ENCODE measurements at regions not wholly inside any gene's neighbourhood (a gene's known extent, or its start where the extent isn't known, plus 50 kb on each side); places are given as distances from the start of the nearest gene placed in this dataset.

GRCh38 chr11:25902476-25902875, 429.5 kb upstream of the ANO3 start:
- DNase-seq: no peak

- no peak for DNase-seq
These were observed 423.2 kb upstream of the ANO3 start for GRCh38 chr11:25908726-25909125.

- DNase-seq: peak; percentile 16
These were observed 421.8 kb upstream of the ANO3 start for GRCh38 chr11:25910086-25910485.

GRCh38 chr11:25920356-25920755, 411.6 kb upstream of the ANO3 start:
- no peak for DNase-seq

- no peak for DNase-seq
These were observed 407.3 kb upstream of the ANO3 start for GRCh38 chr11:25924586-25924985.

- DNase-seq: no peak
These were observed 406.6 kb upstream of the ANO3 start for GRCh38 chr11:25925359-25925758.

GRCh38 chr11:25927411-25927953, 404.4 kb upstream of the ANO3 start:
- no peak for DNase-seq

- no peak for DNase-seq
These were observed 403.9 kb upstream of the ANO3 start for GRCh38 chr11:25928076-25928475.

- DNase-seq: no peak
These were observed 393.0 kb upstream of the ANO3 start for GRCh38 chr11:25938952-25939351.

- no peak for DNase-seq
These were observed 392.2 kb upstream of the ANO3 start for GRCh38 chr11:25939691-25940090.

- no peak for DNase-seq
These were observed 390.6 kb upstream of the ANO3 start for GRCh38 chr11:25941353-25941752.

GRCh38 chr11:25943031-25943430, 388.9 kb upstream of the ANO3 start:
- DNase-seq: no peak

- DNase-seq: no peak
These were observed 387.9 kb upstream of the ANO3 start for GRCh38 chr11:25943777-25944661.

GRCh38 chr11:25949918-25950317, 382.0 kb upstream of the ANO3 start:
- DNase-seq: no peak

GRCh38 chr11:25953006-25953405, 378.9 kb upstream of the ANO3 start:
- DNase-seq: no peak

GRCh38 chr11:25958045-25958444, 373.9 kb upstream of the ANO3 start:
- no peak for DNase-seq

- DNase-seq: no peak
These were observed 370.4 kb upstream of the ANO3 start for GRCh38 chr11:25961539-25961938.

GRCh38 chr11:25970726-25971508, 361.0 kb upstream of the ANO3 start:
- no peak for DNase-seq

- DNase-seq: no peak
These were observed 351.8 kb upstream of the ANO3 start for GRCh38 chr11:25980091-25980490.

- no peak for DNase-seq
These were observed 349.9 kb upstream of the ANO3 start for GRCh38 chr11:25981998-25982397.

- no peak for DNase-seq
These were observed 348.6 kb upstream of the ANO3 start for GRCh38 chr11:25983280-25983679.

- no peak for DNase-seq
These were observed 343.8 kb upstream of the ANO3 start for GRCh38 chr11:25988178-25988577.

- DNase-seq: no peak
These were observed 341.5 kb upstream of the ANO3 start for GRCh38 chr11:25990406-25990805.

- no peak for DNase-seq
These were observed 340.5 kb upstream of the ANO3 start for GRCh38 chr11:25991476-25991875.
